BE2C (cell line): ENCODE measurements at regions not wholly inside any gene's neighbourhood (a gene's known extent, or its start where the extent isn't known, plus 50 kb on each side); places are given as distances from the start of the nearest gene placed in this dataset.

Source experiments
- DNase-seq: peaks from one replicate; pipeline ENCODE4 v3.0.0-alpha.2; 2020
- H3K27me3 ChIP-seq: fragments of 250-450 bp; sonication (Bioruptor Pico); 2 replicates; pipeline ENCODE4 v1.5.1; 2020; ENCODE audit warnings: mild to moderate bottlenecking
- H3K36me3 ChIP-seq: fragments of 250-450 bp; sonication (Bioruptor Pico); 2 replicates; pipeline ENCODE4 v1.5.1; 2020; ENCODE audit warnings: mild to moderate bottlenecking
- H3K4me1 ChIP-seq: fragments of 250-450 bp; sonication (Bioruptor Pico); 2 replicates; pipeline ENCODE4 v1.5.1; 2020
- H3K4me3 ChIP-seq: 2 replicates; pipeline ENCODE4 v1.5.1; 2011; ENCODE audit warnings: low read depth, low read length
- H3K9me3 ChIP-seq: fragments of 250-450 bp; sonication (Bioruptor Pico); 2 replicates; pipeline ENCODE4 v1.5.1; 2020
- TF ChIP-seq, protein P1 (sequence below): IDR thresholded peaks from 2 replicates; pipeline ENCODE4 v1.5.1; 2012; ENCODE audit warnings: mild to moderate bottlenecking, low read depth, low read length

DNA sequence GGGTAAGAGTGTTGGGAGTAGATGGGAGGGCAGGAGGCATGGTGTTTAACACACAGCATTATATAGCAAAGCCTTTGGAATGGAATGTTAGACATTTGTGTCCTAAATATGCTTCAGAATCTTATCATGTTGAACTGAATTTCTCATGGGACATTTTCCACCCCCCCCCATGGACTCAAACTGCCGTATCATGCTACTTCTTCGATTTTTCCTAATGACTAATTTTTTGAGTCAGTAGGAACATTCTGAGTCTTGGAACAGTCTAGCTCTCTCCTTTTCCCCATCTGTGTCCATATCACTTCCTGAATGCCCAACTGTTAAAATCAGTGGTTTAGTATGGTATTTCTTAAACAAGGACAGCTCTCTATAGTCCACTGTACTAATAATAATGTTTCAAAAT is 380.6 kb downstream of the TLE4 start:
- Histone ChIP-seq H3K4me1 (no peaks in the 10 kb centered on the region), H3K36me3 (no peaks in the 10 kb centered on the region)
- TF ChIP-seq, protein P1, sequence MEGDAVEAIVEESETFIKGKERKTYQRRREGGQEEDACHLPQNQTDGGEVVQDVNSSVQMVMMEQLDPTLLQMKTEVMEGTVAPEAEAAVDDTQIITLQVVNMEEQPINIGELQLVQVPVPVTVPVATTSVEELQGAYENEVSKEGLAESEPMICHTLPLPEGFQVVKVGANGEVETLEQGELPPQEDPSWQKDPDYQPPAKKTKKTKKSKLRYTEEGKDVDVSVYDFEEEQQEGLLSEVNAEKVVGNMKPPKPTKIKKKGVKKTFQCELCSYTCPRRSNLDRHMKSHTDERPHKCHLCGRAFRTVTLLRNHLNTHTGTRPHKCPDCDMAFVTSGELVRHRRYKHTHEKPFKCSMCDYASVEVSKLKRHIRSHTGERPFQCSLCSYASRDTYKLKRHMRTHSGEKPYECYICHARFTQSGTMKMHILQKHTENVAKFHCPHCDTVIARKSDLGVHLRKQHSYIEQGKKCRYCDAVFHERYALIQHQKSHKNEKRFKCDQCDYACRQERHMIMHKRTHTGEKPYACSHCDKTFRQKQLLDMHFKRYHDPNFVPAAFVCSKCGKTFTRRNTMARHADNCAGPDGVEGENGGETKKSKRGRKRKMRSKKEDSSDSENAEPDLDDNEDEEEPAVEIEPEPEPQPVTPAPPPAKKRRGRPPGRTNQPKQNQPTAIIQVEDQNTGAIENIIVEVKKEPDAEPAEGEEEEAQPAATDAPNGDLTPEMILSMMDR: no peak

DNA sequence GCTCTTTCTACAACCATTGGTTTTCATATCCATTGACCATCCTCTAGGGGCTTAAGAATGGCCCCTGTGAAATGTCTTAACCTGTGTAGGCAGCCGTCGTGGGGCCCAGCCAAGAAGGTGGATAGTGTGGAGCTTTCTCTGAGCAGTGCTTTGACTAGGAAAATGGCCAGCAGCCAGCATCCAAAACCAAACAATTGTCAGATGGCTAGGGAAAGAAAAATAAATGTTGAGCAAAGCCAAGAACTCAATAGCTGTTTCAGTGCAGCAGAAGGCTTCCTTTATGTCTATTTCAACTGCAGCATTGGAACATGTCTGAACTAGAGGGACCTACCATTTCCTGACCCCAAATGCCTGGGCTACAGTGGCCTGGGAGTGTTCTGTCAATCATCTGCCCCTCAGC is 374.9 kb downstream of the TLE4 start:
- Histone ChIP-seq H3K36me3 (no peaks in the 10 kb centered on the region), H3K4me1 (no peaks in the 10 kb centered on the region), H3K4me3 (no peak overlapping the region), H3K9me3 (no peaks in the 10 kb centered on the region), H3K27me3 (no peaks in the 10 kb centered on the region)
- TF ChIP-seq, protein P1: no peak
- no peak for DNase-seq

More for the DNA sequence above, 380.6 kb downstream of the TLE4 start:
- Histone ChIP-seq H3K27me3 (no peaks in the 10 kb centered on the region), H3K9me3 (no peaks in the 10 kb centered on the region), H3K4me3 (no peak overlapping the region)
- DNase-seq: no peak

DNA sequence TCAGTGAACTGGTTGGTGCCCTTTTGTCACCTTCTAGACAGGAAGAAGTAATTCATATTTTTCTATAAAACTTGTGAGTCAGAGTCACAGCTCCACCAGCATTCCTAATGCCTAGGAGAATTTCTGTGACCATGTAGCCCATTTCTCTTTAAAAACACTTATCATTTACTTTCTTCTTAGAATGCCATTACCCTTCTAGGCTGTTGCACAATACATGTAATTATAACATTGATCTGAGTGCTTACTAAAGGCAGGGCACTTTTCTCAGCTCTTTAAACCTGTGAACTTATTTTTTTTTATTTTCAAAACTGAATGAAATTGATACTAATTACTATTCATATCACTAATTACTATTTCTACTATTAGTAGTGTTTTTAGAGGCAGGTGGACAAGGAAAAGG is 373.7 kb downstream of the TLE4 start:
- H3K36me3 ChIP-seq: no peaks in the 10 kb centered on the region
- H3K4me3 ChIP-seq: no peak overlapping the region
- DNase-seq: no peak
- no peaks in the 10 kb centered on the region for H3K4me1 ChIP-seq
- H3K27me3 ChIP-seq: no peaks in the 10 kb centered on the region
- no peaks in the 10 kb centered on the region for H3K9me3 ChIP-seq
- TF ChIP-seq, protein P1: no peak

DNA sequence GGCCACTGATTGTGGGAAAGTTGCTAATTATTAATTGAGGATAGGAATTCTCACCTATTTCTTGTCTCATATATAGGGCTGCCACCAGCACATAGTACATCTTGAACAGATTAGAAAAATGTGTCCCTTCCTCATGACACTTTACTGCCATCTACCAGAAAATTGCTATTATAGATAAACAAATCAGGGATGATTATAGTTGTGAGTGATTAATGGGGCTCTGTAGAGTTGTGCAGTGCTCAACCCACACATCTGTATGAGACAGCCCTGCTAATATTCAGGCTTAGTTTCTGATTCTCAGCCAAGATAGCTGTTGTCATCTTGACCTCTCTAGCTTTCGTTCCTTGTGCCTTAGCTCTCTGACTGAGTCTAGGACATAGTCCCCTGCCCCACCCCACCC is 373.3 kb downstream of the TLE4 start:
- H3K27me3 ChIP-seq: no peaks in the 10 kb centered on the region
- no peak for DNase-seq
- H3K9me3 ChIP-seq: no peaks in the 10 kb centered on the region
- H3K4me3 ChIP-seq: no peak overlapping the region
- H3K4me1 ChIP-seq: no peaks in the 10 kb centered on the region; the same call in 1 of the 2 replicates
- no peaks in the 10 kb centered on the region for H3K36me3 ChIP-seq
- TF ChIP-seq, protein P1: no peak

DNA sequence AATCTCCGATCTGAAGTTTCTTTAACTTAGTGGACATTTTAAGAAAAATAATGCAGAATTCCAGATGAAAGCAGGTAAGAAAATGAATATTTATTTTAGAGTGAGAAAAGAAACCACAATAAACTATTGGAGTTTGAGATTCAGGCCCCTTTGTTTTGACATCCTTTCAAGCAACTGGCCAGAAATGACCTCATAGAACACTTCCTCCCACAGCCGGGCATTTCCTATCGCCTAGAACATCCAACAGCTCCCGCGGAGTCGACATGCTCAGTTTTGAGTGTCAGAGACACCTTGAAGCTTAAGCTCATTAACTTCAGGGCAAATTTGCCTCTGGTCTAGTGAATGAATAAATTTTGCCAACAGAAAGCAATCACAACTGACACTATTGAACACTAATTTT is 369.2 kb downstream of the TLE4 start:
- Histone ChIP-seq H3K9me3 (no peaks in the 10 kb centered on the region), H3K4me1 (no peaks in the 10 kb centered on the region; the same call in 1 of the 2 replicates), H3K4me3 (no peak overlapping the region), H3K36me3 (no peaks in the 10 kb centered on the region), H3K27me3 (no peaks in the 10 kb centered on the region)
- no peak for DNase-seq
- TF ChIP-seq, protein P1: no peak

DNA sequence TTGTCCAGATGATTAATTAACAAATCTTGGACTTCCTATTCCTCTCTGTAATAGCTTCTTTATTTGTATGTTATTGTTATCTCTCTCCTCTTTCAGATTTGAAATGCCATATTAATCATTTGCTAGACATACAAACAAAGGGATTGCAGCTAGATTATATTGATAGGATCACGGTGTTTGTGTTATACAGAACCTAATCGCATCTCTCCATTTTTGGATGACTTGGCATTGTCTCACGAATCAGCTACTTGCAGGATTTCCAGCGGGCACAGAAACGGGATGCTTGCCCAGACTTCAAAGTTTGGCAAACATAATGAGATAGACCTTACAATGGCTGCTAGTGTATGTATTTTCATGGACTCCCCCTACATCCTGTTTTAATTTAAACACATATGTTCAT is 368.1 kb downstream of the TLE4 start:
- Histone ChIP-seq H3K4me1 (no peaks in the 10 kb centered on the region; the same call in 1 of the 2 replicates), H3K9me3 (no peaks in the 10 kb centered on the region), H3K27me3 (no peaks in the 10 kb centered on the region), H3K4me3 (no peak overlapping the region), H3K36me3 (no peaks in the 10 kb centered on the region)
- TF ChIP-seq, protein P1: no peak
- DNase-seq: no peak
